Suprapubic skin (tissue), 4 donors: ENCODE measurements at regions not wholly inside any gene's neighbourhood (a gene's known extent, or its start where the extent isn't known, plus 50 kb on each side); places are given as distances from the start of the nearest gene placed in this dataset.

Experiments
- DNase-seq, 2 donors: peaks; one replicate each; pipeline ENCODE4 v3.0.0-alpha.2; 2019; ENCODE audit warnings: low spot score in 2 of 2
- H3K27ac ChIP-seq: fragments of 200-600 bp; sonication (generic); one replicate; pipeline ENCODE4 v1.5.1; 2019
- H3K27me3 ChIP-seq: fragments of 200-600 bp; sonication (generic); one replicate; pipeline ENCODE4 v1.5.1; 2019
- H3K36me3 ChIP-seq: fragments of 200-600 bp; sonication (generic); one replicate; pipeline ENCODE4 v1.5.1; 2019
- H3K4me1 ChIP-seq: fragments of 200-600 bp; sonication (generic); one replicate; pipeline ENCODE4 v1.5.1; 2019
- H3K4me3 ChIP-seq: fragments of 200-600 bp; sonication (generic); one replicate; pipeline ENCODE4 v1.5.1; 2019; ENCODE audit warnings: mild to moderate bottlenecking
- H3K9me3 ChIP-seq: fragments of 200-600 bp; sonication (generic); one replicate; pipeline ENCODE4 v1.5.1; 2019
- EP300 ChIP-seq: sonication (generic); formaldehyde crosslinking; IDR thresholded peaks from one replicate; pipeline ENCODE4 v1.6.1; 2017; ENCODE audit warnings: antibody characterized with exemption
- POLR2A ChIP-seq, 2 donors: fragments of 450-650 bp; IDR thresholded peaks; one replicate each; pipeline ENCODE4 v1.6.1; 2017; ENCODE audit warnings: antibody characterized with exemption in 2 of 2, mild to moderate bottlenecking in 2 of 2, moderate library complexity in 2 of 2
- POLR2AphosphoS5 ChIP-seq, 3 donors: sonication (generic); formaldehyde crosslinking; IDR thresholded peaks; one replicate each; pipeline ENCODE4 v1.6.1; 2017; ENCODE audit warnings: antibody characterized with exemption in 3 of 3
- WGBS: methylation state at CpG from one replicate; pipeline ENCODE4 v1.1.5; 2018; 5-methylcytosine and 5-hydroxymethylcytosine counted together
- TF ChIP-seq, protein P1 (sequence below), 2 donors: fragments of 200-600 bp in 1 of 2; fragments of 450-650 bp in 1 of 2; sonication (generic) in 1 of 2; IDR thresholded peaks; one replicate each; pipeline ENCODE4 v1.5.1; 2016 to 2019; ENCODE audit warnings: antibody characterized with exemption in 2 of 2, mild to moderate bottlenecking in 1 of 2, moderate library complexity in 1 of 2

DNA sequence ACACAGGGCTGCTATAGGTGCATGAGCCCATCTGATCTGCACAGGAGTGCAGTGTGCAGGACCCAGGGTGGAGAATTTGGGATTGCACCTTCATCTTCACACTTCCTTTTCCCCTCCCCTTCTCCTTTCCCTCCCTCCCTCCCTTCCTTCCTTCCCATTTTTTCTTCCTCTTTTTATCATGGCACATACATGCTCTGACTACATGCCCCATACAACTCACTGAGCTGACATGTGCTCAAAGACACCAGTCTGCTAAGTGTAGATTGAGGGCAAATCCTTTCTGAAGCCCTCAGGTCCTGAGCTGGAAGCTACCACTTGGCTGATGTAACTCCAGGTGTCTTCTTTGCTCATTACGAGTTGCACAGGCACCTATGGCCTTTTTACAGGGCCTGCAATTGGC, 365.3 kb upstream of the ZNF32 start:
- Histone ChIP-seq H3K27ac (no peak overlapping the region), H3K4me1 (peaks cover 30% of the 10 kb centered on the region), H3K4me3 (no peak overlapping the region), H3K36me3 (no peaks in the 10 kb centered on the region), H3K9me3 (no peaks in the 10 kb centered on the region), H3K27me3 (peaks cover 3% of the 10 kb centered on the region)
- no peak for DNase-seq
- TF ChIP-seq POLR2A (IDR thresholded peaks at IDR 0.05) (no peak), EP300 (no peak), POLR2AphosphoS5 (IDR thresholded peaks at IDR 0.05) (no peak)
- TF ChIP-seq, protein P1, sequence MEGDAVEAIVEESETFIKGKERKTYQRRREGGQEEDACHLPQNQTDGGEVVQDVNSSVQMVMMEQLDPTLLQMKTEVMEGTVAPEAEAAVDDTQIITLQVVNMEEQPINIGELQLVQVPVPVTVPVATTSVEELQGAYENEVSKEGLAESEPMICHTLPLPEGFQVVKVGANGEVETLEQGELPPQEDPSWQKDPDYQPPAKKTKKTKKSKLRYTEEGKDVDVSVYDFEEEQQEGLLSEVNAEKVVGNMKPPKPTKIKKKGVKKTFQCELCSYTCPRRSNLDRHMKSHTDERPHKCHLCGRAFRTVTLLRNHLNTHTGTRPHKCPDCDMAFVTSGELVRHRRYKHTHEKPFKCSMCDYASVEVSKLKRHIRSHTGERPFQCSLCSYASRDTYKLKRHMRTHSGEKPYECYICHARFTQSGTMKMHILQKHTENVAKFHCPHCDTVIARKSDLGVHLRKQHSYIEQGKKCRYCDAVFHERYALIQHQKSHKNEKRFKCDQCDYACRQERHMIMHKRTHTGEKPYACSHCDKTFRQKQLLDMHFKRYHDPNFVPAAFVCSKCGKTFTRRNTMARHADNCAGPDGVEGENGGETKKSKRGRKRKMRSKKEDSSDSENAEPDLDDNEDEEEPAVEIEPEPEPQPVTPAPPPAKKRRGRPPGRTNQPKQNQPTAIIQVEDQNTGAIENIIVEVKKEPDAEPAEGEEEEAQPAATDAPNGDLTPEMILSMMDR (IDR thresholded peaks at IDR 0.05): no peak
- 67% methylated on average over 1 of the region's 1 CpG for WGBS

DNA sequence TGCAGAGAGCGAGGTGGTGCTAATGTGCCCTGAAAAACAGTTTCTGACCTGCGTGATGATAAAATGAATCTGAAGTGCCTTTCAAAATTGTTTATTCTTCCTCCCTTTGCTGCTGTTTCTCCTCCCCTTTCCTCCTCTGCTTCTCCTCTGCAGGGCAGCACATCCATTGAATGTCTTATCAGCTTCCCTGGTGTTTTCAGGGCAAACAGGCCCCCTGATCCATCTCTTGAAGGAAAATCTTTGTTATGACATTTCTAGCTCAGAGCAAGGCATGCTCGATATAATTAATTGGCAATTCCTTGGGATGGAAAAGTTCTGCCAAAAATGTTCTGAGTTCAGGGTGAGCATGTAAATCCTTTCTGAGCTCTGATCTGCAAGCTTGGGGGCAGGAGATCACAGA, 364.2 kb upstream of the ZNF32 start:
- Histone ChIP-seq H3K27me3 (peaks cover 3% of the 10 kb centered on the region), H3K4me3 (no peak overlapping the region), H3K27ac (no peak overlapping the region), H3K9me3 (no peaks in the 10 kb centered on the region), H3K4me1 (peaks cover 36% of the 10 kb centered on the region), H3K36me3 (no peaks in the 10 kb centered on the region)
- 80% methylated on average over 3 of the region's 3 CpGs for WGBS
- TF ChIP-seq, protein P1 (IDR thresholded peaks at IDR 0.05): no peak
- no peak for TF ChIP-seq POLR2A (IDR thresholded peaks at IDR 0.05)
- no peak for TF ChIP-seq POLR2AphosphoS5 (IDR thresholded peaks at IDR 0.05)
- TF ChIP-seq EP300: no peak
- DNase-seq: no peak

DNA sequence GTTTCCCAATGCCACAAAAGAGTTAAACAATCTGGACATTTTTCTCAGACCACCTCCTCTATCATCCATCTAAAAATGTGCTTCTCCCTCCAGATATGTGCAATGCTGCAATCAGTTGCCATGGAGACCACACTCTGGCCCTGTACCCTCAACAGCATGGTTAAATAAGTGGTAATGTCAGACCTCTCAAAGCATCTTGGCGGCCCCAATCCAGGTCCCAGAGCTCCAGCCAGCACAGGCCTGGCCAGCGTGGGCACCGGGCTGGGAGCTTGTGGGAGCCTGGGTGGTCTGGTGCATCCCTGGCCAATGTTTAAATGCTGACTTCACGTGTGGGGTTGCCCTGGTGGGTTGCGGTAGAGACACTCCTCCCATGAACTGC, 362.9 kb upstream of the ZNF32 start:
- H3K27ac ChIP-seq: no peak overlapping the region
- TF ChIP-seq EP300: no peak
- no peak for TF ChIP-seq POLR2A (IDR thresholded peaks at IDR 0.05)
- TF ChIP-seq, protein P1 (IDR thresholded peaks at IDR 0.05): no peak
- no peak for TF ChIP-seq POLR2AphosphoS5 (IDR thresholded peaks at IDR 0.05)
- no peak overlapping the region for H3K4me3 ChIP-seq
- peaks cover 27% of the 10 kb centered on the region for H3K4me1 ChIP-seq
- H3K36me3 ChIP-seq: no peaks in the 10 kb centered on the region
- no peaks in the 10 kb centered on the region for H3K9me3 ChIP-seq
- no peaks in the 10 kb centered on the region for H3K27me3 ChIP-seq
- DNase-seq: no peak
- 93% methylated on average over 4 of the region's 5 CpGs for WGBS

DNA sequence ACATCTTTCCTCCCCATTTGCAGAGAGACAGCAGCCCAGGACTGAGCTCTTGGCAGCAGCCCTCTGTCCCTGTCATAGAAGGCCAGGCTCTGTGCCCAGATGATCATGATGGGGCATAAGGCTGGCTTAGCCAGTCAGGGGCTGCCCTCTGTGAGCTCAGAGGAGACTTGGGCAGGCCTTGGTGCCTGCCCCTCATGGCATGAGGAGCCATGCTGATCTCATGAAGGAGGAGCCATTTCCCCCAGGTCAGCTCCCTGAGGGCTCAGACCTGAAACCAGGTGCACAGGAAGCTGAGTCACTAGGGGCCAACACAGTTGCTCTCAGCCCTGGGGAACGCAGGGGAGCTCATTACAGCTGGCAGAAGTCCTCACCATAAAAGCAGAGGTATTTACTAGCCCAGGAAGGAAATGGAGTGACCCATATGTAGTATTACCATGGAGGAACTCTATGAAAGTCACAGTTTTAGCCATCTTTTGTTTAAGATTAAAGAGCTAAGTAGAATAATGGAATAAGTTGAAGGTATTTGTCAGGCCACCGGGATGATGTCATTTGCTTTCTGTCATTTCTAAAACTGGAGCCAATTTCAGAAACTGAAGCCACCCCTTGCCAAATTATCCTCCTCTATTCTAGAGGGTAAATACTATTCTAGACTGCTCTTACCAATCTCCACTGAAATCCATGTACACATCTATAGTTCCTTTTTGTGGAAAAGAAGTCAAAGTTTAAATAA, 362.4 kb upstream of the ZNF32 start:
- H3K9me3 ChIP-seq: no peaks in the 10 kb centered on the region
- 61% methylated on average over 2 of the region's 2 CpGs for WGBS
- H3K4me1 ChIP-seq: peaks cover 22% of the 10 kb centered on the region
- TF ChIP-seq, protein P1 (IDR thresholded peaks at IDR 0.05): no peak
- TF ChIP-seq POLR2AphosphoS5 (IDR thresholded peaks at IDR 0.05): no peak
- no peaks in the 10 kb centered on the region for H3K36me3 ChIP-seq
- no peak for DNase-seq
- H3K4me3 ChIP-seq: no peak overlapping the region
- H3K27me3 ChIP-seq: no peaks in the 10 kb centered on the region
- no peak overlapping the region for H3K27ac ChIP-seq

DNA sequence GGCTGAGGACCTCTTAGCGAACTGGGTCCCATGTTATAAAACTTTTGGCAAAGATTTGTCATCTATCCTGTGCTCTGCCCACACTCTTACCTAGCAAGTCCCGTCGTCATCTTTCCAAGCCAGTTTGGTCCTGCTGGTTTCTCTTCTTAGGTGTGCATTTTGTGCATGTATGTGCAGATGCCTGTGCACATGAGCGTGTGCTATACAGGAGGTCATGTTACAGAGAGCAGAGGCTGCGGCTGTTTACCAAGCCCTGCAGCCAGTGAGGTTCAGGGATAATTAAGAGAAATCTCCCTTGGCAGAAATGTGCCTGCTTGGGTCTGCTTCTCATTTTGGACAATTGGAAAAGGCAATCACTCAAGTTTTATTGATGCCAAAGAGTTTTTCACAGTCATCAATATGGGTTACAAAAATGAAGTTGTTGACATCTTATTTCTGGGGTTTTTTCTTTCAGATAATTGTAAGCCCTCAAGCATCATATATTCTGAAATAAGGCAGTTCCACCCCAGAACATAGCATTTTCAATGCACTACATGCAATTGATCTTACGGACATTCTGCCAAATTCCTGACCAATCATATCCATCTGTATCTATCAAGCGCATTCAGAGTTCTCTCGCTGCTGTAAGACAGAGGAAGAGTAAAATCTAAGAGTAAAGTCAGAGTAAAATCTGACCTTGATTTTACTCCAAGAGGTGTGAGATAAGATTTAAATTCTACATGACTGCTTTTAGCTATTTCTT, 361.4 kb upstream of the ZNF32 start:
- WGBS: 56% methylated on average over 8 of the region's 8 CpGs
- Histone ChIP-seq H3K9me3 (no peaks in the 10 kb centered on the region), H3K4me3 (no peak overlapping the region), H3K36me3 (no peaks in the 10 kb centered on the region), H3K27me3 (no peaks in the 10 kb centered on the region), H3K4me1 (peaks cover 19% of the 10 kb centered on the region), H3K27ac (no peak overlapping the region)
- TF ChIP-seq POLR2AphosphoS5 (IDR thresholded peaks at IDR 0.05) (no peak), POLR2A (IDR thresholded peaks at IDR 0.05) (no peak), EP300 (no peak)
- TF ChIP-seq, protein P1 (IDR thresholded peaks at IDR 0.05): no peak
- DNase-seq: no peak
